SK-N-MC (cell line): ENCODE measurements at regions not wholly inside any gene's neighbourhood (a gene's known extent, or its start where the extent isn't known, plus 50 kb on each side); places are given as distances from the start of the nearest gene placed in this dataset.

Source experiments
- EZH2 ChIP-seq: fragments of 200-600 bp; sonication (generic); IDR thresholded peaks from one replicate; pipeline ENCODE4 v1.6.1; 2017; ENCODE audit warnings: antibody characterized with exemption
- POLR2AphosphoS5 ChIP-seq: IDR thresholded peaks from 2 replicates; pipeline ENCODE4 v1.6.1; 2012; ENCODE audit warnings: mild to moderate bottlenecking, low read depth, low read length, borderline replicate concordance

DNA sequence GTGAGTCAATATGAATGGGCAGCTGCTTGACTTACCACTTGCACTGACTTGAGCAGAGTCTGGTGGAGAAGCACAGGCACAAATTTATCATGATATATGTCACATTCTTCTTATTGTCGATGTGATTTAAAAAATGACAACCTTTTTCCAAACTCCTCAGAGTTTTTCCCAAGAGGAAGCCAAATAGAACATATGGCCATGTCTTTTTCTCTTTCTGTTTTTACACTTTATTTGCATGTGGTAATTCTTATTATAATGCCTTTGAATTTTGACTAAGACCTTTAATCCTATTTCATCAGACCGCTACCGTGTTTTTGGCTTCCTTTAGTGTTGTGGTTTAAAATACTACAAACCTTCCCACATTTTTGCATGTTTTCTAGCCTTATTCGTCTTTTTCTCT is 666.2 kb downstream of the PDCD6IP start:
- no peak for TF ChIP-seq POLR2AphosphoS5
- TF ChIP-seq EZH2, result no peak
